Pancreas (tissue), 10 donors: ENCODE measurements at regions not wholly inside any gene's neighbourhood (a gene's known extent, or its start where the extent isn't known, plus 50 kb on each side); places are given as distances from the start of the nearest gene placed in this dataset.
A peak's percentile ranks its signal among the peaks of the same experiment; 100 is the strongest.

Experiments used
- ATAC-seq, 4 donors: fragments of 200-7000 bp; cut with Tn5 transposase; one replicate each; pipeline versions ENCODE4 v1.8.0 to v1.9.1; 2020; ENCODE audit warnings: mild to moderate bottlenecking in 4 of 4, moderate library complexity in 4 of 4
- DNase-seq, 6 donors: peaks; one replicate each; pipeline ENCODE4 v3.0.0-alpha.2; 2020
- FAIRE-seq: peaks from 2 replicates; lab custom pipeline; 2012; peaks lifted over from hg19 to GRCh38; lab: Jason Lieb, UNC
- H3K27ac ChIP-seq, 4 donors: fragments of 200-600 bp; sonication (generic); 1 replicate in 3 of 4; 2 replicates in 1 of 4; pipeline versions ENCODE4 v1.5.0 to v1.8.0; 2020
- H3K27me3 ChIP-seq, 4 donors: fragments of 200-600 bp; one replicate each; pipeline ENCODE4 v1.8.0; 2021
- H3K36me3 ChIP-seq, 3 donors: fragments of 200-600 bp; sonication (generic) in 1 of 3; one replicate each; pipeline versions ENCODE4 v1.5.0 to v1.8.0; 2020 to 2021
- H3K4me1 ChIP-seq, 3 donors: fragments of 200-600 bp; one replicate each; pipeline ENCODE4 v1.8.0; 2021
- H3K4me3 ChIP-seq, 4 donors: fragments of 200-600 bp; sonication (generic) in 2 of 4; one replicate each; pipeline versions ENCODE4 v1.5.0 to v1.8.0; 2020 to 2021
- H3K9me3 ChIP-seq, 4 donors: fragments of 200-600 bp; one replicate each; pipeline ENCODE4 v1.8.0; 2021
- CTCF ChIP-seq, 4 donors: fragments of 200-600 bp; sonication (generic) in 3 of 4; IDR thresholded peaks; one replicate each; pipeline versions ENCODE4 v1.5.0 to v1.8.0; 2021; ENCODE audit warnings: antibody characterized with exemption in 4 of 4
- WGBS, 2 donors: extraction: QIAGEN DNeasy Blood & Tissue Kit; methylation state at CpG; one replicate each; pipeline ENCODE4 v1.1.7; 2013; 5-methylcytosine and 5-hydroxymethylcytosine counted together
- intact Hi-C, 3 donors: fragments of 100-400 bp; cut with DNase I; formaldehyde crosslinking; loops; one replicate each; pipeline versions ENCODE4 v1.11.1 to v1.14.2; 2022
- donor health status: healthy with polysubstance abuse.
- donor health status: DM: no; HTN: no; CAD: no; lungs with moderate emphysema.
- donor health status: DM: no; HTN: no; CAD: no.
- donor health status: control.
- donor health status: control.
- donor health status: Bipolar disorder and iron deficiency.
- donor health status: DM: yes; HTN: yes; CAD: no.
- donor health status: DM: no; HTN: no; CAD: no.
- donor health status: DM: no; HTN: no; CAD: no.
- donor health status: DM: yes; HTN: yes; CAD: no.

GRCh38 chr6:105832313-105832761 is 253.8 kb upstream of the PRDM1 start:
- Histone ChIP-seq H3K27me3 (no peaks in the 10 kb centered on the region), H3K36me3 (no peaks in the 10 kb centered on the region), H3K9me3 (no peaks in the 10 kb centered on the region), H3K27ac (no peak overlapping the region), H3K4me3 (no peak overlapping the region), H3K4me1 (no peaks in the 10 kb centered on the region)
- TF ChIP-seq CTCF (IDR thresholded peaks at IDR 0.05): no peak
- WGBS, 2 donors: 86 to 91% methylated on average over 5 of the region's 5 CpGs
- no peak for FAIRE-seq
- DNase-seq: no peak
- ATAC-seq: peak in 2 of 4 donors; percentile 51 to 57
- intact Hi-C loops: no loop called here

- H3K36me3 ChIP-seq: no peaks in the 10 kb centered on the region
- DNase-seq (no peak), FAIRE-seq (no peak), ATAC-seq (no peak)
- WGBS, 2 donors: 72 to 81% methylated on average over 5 of the region's 5 CpGs
- no peaks in the 10 kb centered on the region for H3K9me3 ChIP-seq
- intact Hi-C loops: no loop called here
- no peak overlapping the region for H3K4me3 ChIP-seq
- no peak for TF ChIP-seq CTCF (IDR thresholded peaks at IDR 0.05)
- H3K4me1 ChIP-seq: no peaks in the 10 kb centered on the region
- no peaks in the 10 kb centered on the region for H3K27me3 ChIP-seq
- no peak overlapping the region for H3K27ac ChIP-seq
Measured at GRCh38 chr6:105831311-105832097, 254.6 kb upstream of the PRDM1 start.

GRCh38 chr6:105825210-105825609 is 260.9 kb upstream of the PRDM1 start:
- intact Hi-C loops: no loop called here
- TF ChIP-seq CTCF (IDR thresholded peaks at IDR 0.05): no peak

GRCh38 chr6:105824732-105825131 is 261.4 kb upstream of the PRDM1 start:
- DNase-seq: no peak
- Histone ChIP-seq H3K27me3 (no peaks in the 10 kb centered on the region), H3K4me3 (no peak overlapping the region), H3K27ac (no peak overlapping the region), H3K4me1 (no peaks in the 10 kb centered on the region), H3K9me3 (no peaks in the 10 kb centered on the region), H3K36me3 (no peaks in the 10 kb centered on the region)
- WGBS, 2 donors: 65 to 67% methylated on average over 1 of the region's 1 CpG
- FAIRE-seq: no peak
- no peak for ATAC-seq
- intact Hi-C loops: no loop called here
- TF ChIP-seq CTCF (IDR thresholded peaks at IDR 0.05): no peak

More at GRCh38 chr6:105825210-105825609, 260.9 kb upstream of the PRDM1 start:
- no peaks in the 10 kb centered on the region for H3K36me3 ChIP-seq
- H3K9me3 ChIP-seq: no peaks in the 10 kb centered on the region
- H3K27me3 ChIP-seq: no peaks in the 10 kb centered on the region
- FAIRE-seq (no peak), ATAC-seq (no peak), DNase-seq (no peak)
- H3K27ac ChIP-seq: no peak overlapping the region
- no peaks in the 10 kb centered on the region for H3K4me1 ChIP-seq
- H3K4me3 ChIP-seq: no peak overlapping the region
- WGBS, 2 donors: 38 to 50% methylated on average over 1 of the region's 1 CpG

GRCh38 chr6:105821777-105822176 is 264.4 kb upstream of the PRDM1 start:
- no peak for TF ChIP-seq CTCF (IDR thresholded peaks at IDR 0.05)

More at GRCh38 chr6:105821777-105822176, 264.4 kb upstream of the PRDM1 start:
- Histone ChIP-seq H3K9me3 (no peaks in the 10 kb centered on the region), H3K36me3 (no peaks in the 10 kb centered on the region), H3K4me3 (no peak overlapping the region), H3K4me1 (no peaks in the 10 kb centered on the region), H3K27me3 (no peaks in the 10 kb centered on the region), H3K27ac (no peak overlapping the region)
- DNase-seq: no peak
- no peak for ATAC-seq
- 82 to 97% methylated on average over 1 of the region's 1 CpG for WGBS, 2 donors
- intact Hi-C loops: no loop called here
- FAIRE-seq: no peak
